ENCODE measurements at regions not wholly inside any gene's neighbourhood (a gene's known extent, or its start where the extent isn't known, plus 50 kb on each side); places are given as distances from the start of the nearest gene placed in this dataset.

GRCh38 chr2:120401275-120402066, 55.5 kb downstream of the INHBB start:
- TF ChIP-seq CTCF (IDR thresholded peaks at IDR 0.05), result no peak
- no peak for TF ChIP-seq POLR2A (IDR thresholded peaks at IDR 0.05)

Measured in heart left ventricle (tissue), 13 donors.